C4-2B (cell line): ENCODE measurements at regions not wholly inside any gene's neighbourhood (a gene's known extent, or its start where the extent isn't known, plus 50 kb on each side); places are given as distances from the start of the nearest gene placed in this dataset.

ENCODE experiments used
- ZFX ChIP-seq: fragments of 450-650 bp; IDR thresholded peaks from 2 replicates; pipeline ENCODE4 v1.6.1; 2017
- TF ChIP-seq, protein P1 (sequence below): fragments of 450-650 bp; conservative IDR thresholded peaks from 2 replicates; pipeline ENCODE4 v1.5.1; 2017; ENCODE audit warnings: mild to moderate bottlenecking

DNA sequence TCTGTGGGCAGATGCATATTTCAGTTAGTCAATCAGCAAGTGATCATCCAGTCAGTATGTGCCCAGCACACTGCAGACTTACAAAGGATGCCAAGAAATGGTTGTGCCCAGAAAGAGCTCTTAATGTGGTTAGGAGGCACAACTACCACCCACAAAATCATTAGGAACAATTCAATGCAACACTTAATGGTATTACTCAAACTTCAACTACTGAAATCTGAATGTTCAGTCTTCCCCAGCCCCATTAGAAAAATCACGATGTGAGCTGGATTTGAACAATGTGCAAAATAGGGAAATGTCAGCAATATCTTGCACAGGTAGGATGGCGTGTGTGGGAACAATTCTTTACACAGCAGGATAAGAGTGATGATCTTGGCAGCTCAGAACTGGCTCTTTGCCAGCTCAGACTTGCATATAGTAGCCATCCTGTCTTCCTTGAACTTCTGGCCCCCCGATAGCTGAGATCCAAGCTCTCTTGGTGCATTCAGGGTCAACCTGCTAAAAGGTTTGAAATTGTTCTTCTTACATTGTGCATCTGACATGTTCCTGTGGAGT, 556.7 kb upstream of the HTR1E start:
- TF ChIP-seq ZFX = no peak
- TF ChIP-seq, protein P1, sequence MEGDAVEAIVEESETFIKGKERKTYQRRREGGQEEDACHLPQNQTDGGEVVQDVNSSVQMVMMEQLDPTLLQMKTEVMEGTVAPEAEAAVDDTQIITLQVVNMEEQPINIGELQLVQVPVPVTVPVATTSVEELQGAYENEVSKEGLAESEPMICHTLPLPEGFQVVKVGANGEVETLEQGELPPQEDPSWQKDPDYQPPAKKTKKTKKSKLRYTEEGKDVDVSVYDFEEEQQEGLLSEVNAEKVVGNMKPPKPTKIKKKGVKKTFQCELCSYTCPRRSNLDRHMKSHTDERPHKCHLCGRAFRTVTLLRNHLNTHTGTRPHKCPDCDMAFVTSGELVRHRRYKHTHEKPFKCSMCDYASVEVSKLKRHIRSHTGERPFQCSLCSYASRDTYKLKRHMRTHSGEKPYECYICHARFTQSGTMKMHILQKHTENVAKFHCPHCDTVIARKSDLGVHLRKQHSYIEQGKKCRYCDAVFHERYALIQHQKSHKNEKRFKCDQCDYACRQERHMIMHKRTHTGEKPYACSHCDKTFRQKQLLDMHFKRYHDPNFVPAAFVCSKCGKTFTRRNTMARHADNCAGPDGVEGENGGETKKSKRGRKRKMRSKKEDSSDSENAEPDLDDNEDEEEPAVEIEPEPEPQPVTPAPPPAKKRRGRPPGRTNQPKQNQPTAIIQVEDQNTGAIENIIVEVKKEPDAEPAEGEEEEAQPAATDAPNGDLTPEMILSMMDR = no peak
